CD4-positive, CD25-positive, alpha-beta regulatory T cell (primary cell): ENCODE measurements at regions not wholly inside any gene's neighbourhood (a gene's known extent, or its start where the extent isn't known, plus 50 kb on each side); places are given as distances from the start of the nearest gene placed in this dataset.

Experiments used
- ATAC-seq, 2 donors: fragments of 150-1000 bp; cut with Tn5 transposase; one replicate each; pipeline ENCODE4 v1.10.0; 2021; ENCODE audit warnings: low read depth in 2 of 2, moderate number of reproducible peaks in 2 of 2, moderate library complexity in 1 of 2
- DNase-seq, 3 donors: peaks; one replicate each; pipeline versions ENCODE4 v3.0.0 to v3.0.0-alpha.2; 2012 to 2022; ENCODE audit warnings: mixed read lengths in 1 of 3
- H3K27ac ChIP-seq: one replicate; pipeline ENCODE4 v1.7.0; 2013; ENCODE audit warnings: mild to moderate bottlenecking, low read length; ENCODE audit not compliant: insufficient read depth, poor library complexity, severe bottlenecking
- H3K27me3 ChIP-seq: one replicate; pipeline ENCODE4 v1.7.0; 2013; ENCODE audit warnings: low read length; ENCODE audit not compliant: control insufficient read depth, insufficient read depth
- H3K36me3 ChIP-seq: one replicate; pipeline ENCODE4 v1.7.0; 2013; ENCODE audit warnings: mild to moderate bottlenecking, low read length, moderate library complexity; ENCODE audit not compliant: control insufficient read depth, insufficient read depth
- H3K4me1 ChIP-seq: 2 replicates; pipeline ENCODE4 v1.7.0; 2013; ENCODE audit warnings: mild to moderate bottlenecking, low read length; ENCODE audit not compliant: insufficient read depth, control insufficient read depth, poor library complexity, severe bottlenecking
- H3K4me3 ChIP-seq: one replicate; pipeline ENCODE4 v1.7.0; 2013; ENCODE audit warnings: low read depth, mild to moderate bottlenecking, low read length, moderate library complexity
- H3K9me3 ChIP-seq, 2 experiments: 1 replicate in 1 of 2; 2 replicates in 1 of 2; pipeline ENCODE4 v1.7.0; 2013; ENCODE audit warnings: low read length in 2 of 2, mild to moderate bottlenecking in 1 of 2, moderate library complexity in 1 of 2; ENCODE audit not compliant: control insufficient read depth in 2 of 2
- H3K27ac Mint-ChIP-seq, 3 donors: one replicate each; pipeline ENCODE4 v1.8.0; 2020 to 2022; ENCODE audit warnings: mild to moderate bottlenecking in 3 of 3, mixed read lengths in 3 of 3, moderate library complexity in 2 of 3
- H3K27me3 Mint-ChIP-seq: one replicate; pipeline ENCODE4 v1.8.0; 2022; ENCODE audit warnings: mild to moderate bottlenecking, mixed read lengths
- H3K36me3 Mint-ChIP-seq: one replicate; pipeline ENCODE4 v1.8.0; 2020; ENCODE audit warnings: mixed read lengths
- H3K4me1 Mint-ChIP-seq, 4 donors: one replicate each; pipeline ENCODE4 v1.8.0; 2020 to 2022; ENCODE audit warnings: mixed read lengths in 4 of 4, mild to moderate bottlenecking in 1 of 4
- H3K4me3 Mint-ChIP-seq, 4 donors: one replicate each; pipeline ENCODE4 v1.8.0; 2020 to 2022; ENCODE audit warnings: mild to moderate bottlenecking in 4 of 4, mixed read lengths in 4 of 4, moderate library complexity in 3 of 4
- H3K9me3 Mint-ChIP-seq, 7 donors: one replicate each; pipeline ENCODE4 v1.8.0; 2020 to 2022; ENCODE audit warnings: mixed read lengths in 7 of 7, mild to moderate bottlenecking in 3 of 7, moderate library complexity in 2 of 7

- peaks cover 44% of the 10 kb centered on the region for H3K27me3 Mint-ChIP-seq
- no peaks in the 10 kb centered on the region for H3K4me1 ChIP-seq
- H3K4me3 Mint-ChIP-seq, result no peak overlapping the region
- no peaks in the 10 kb centered on the region for H3K36me3 Mint-ChIP-seq
- H3K9me3 ChIP-seq, result no peaks in the 10 kb centered on the region
- peaks cover 0 to 14% (median 5%) of the 10 kb centered on the region in 7 donors for H3K9me3 Mint-ChIP-seq
- DNase-seq (no peak), ATAC-seq (no peak)
- H3K36me3 ChIP-seq, result no peaks in the 10 kb centered on the region
- H3K4me3 ChIP-seq, result no peak overlapping the region
- H3K27ac ChIP-seq, result no peak overlapping the region
- peaks cover 0 to 4% (median under 1%) of the 10 kb centered on the region in 4 donors for H3K4me1 Mint-ChIP-seq
- H3K27me3 ChIP-seq, result peaks cover 10% of the 10 kb centered on the region
- H3K27ac Mint-ChIP-seq, result no peak overlapping the region
Observed at GRCh38 chr7:127530148-127530547, 55.2 kb downstream of the GCC1 start.

DNA sequence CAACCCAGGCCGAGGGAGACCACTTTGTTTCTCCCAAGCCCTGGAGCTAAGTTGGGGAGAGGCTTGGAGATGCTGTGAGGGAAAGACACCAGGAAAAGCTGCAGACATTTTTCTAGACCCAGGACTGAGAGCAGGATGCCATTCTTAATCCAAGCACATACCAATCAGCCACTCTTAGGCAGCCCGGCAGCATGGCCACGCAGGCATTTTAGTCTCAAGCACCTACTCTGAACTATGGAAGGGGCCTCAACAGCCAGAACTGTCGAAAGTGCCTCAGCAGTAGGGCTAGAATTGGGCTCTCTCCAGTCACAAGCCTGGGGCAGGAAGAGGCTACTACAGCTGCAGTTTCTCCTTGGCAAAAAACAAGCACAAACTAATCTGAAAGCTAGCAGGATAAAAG is 57.8 kb downstream of the GCC1 start:
- H3K36me3 Mint-ChIP-seq, result no peaks in the 10 kb centered on the region
- no peak overlapping the region for H3K27ac ChIP-seq
- H3K27me3 ChIP-seq, result peaks cover 9% of the 10 kb centered on the region
- peaks cover 52% of the 10 kb centered on the region for H3K27me3 Mint-ChIP-seq
- H3K4me1 Mint-ChIP-seq, result peaks cover 0 to 4% (median under 1%) of the 10 kb centered on the region in 4 donors
- no peak for ATAC-seq
- no peak for DNase-seq
- H3K9me3 ChIP-seq, result no peaks in the 10 kb centered on the region
- no peaks in the 10 kb centered on the region for H3K4me1 ChIP-seq
- peaks cover 0 to 14% (median 5%) of the 10 kb centered on the region in 7 donors for H3K9me3 Mint-ChIP-seq
- H3K27ac Mint-ChIP-seq, result no peak overlapping the region
- no peaks in the 10 kb centered on the region for H3K36me3 ChIP-seq
- no peak overlapping the region for H3K4me3 ChIP-seq
- H3K4me3 Mint-ChIP-seq, result peak overlapping the region in 1 of 4 donors; percentile 43

GRCh38 chr7:127525866-127526480 is 59.4 kb downstream of the GCC1 start:
- no peak overlapping the region for H3K27ac ChIP-seq
- no peaks in the 10 kb centered on the region for H3K36me3 ChIP-seq
- DNase-seq, result no peak
- H3K4me3 ChIP-seq, result no peak overlapping the region
- peaks cover 52% of the 10 kb centered on the region for H3K27me3 Mint-ChIP-seq
- ATAC-seq, result no peak
- peaks cover 5% of the 10 kb centered on the region for H3K36me3 Mint-ChIP-seq
- no peak overlapping the region for H3K27ac Mint-ChIP-seq
- no peaks in the 10 kb centered on the region for H3K4me1 Mint-ChIP-seq
- H3K4me3 Mint-ChIP-seq, result no peak overlapping the region
- H3K9me3 Mint-ChIP-seq, result peaks cover 0 to 17% (median 7%) of the 10 kb centered on the region in 7 donors
- H3K27me3 ChIP-seq, result peaks cover 13% of the 10 kb centered on the region
- no peaks in the 10 kb centered on the region for H3K9me3 ChIP-seq
- no peaks in the 10 kb centered on the region for H3K4me1 ChIP-seq

- H3K9me3 ChIP-seq, result no peaks in the 10 kb centered on the region
- H3K27ac Mint-ChIP-seq, result no peak overlapping the region
- H3K4me1 ChIP-seq, result no peaks in the 10 kb centered on the region
- ATAC-seq (no peak), DNase-seq (no peak)
- no peak overlapping the region for H3K4me3 ChIP-seq
- H3K27me3 Mint-ChIP-seq, result peaks cover 12% of the 10 kb centered on the region
- peaks cover 2% of the 10 kb centered on the region for H3K27me3 ChIP-seq
- peaks cover 1% of the 10 kb centered on the region for H3K36me3 Mint-ChIP-seq
- no peaks in the 10 kb centered on the region for H3K4me1 Mint-ChIP-seq
- H3K36me3 ChIP-seq, result no peaks in the 10 kb centered on the region
- no peak overlapping the region for H3K27ac ChIP-seq
- peaks cover 0 to 3% (median 2%) of the 10 kb centered on the region in 7 donors for H3K9me3 Mint-ChIP-seq
- no peak overlapping the region for H3K4me3 Mint-ChIP-seq
Observed at GRCh38 chr7:127516320-127516719, 69.1 kb downstream of the GCC1 start.

DNA sequence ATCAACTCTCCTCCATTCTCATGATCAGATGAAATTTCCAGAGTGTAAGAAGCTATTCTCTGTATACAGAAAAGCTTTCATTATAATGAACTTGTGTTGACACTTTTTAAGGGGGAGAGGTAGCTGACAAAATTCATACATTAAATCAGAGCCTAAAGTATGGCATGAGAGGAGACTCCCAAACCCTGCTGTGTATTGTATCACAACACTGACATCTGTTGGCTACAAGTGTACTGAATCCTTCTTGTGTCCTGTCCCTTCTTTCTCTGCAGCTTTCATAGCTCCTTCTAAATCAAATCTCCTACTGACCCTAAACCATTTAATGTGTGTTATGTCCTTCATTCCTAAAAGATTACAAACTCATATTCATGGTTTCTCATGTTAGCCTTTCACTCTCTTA is 70.9 kb downstream of the GCC1 start:
- Histone ChIP-seq H3K36me3 (no peaks in the 10 kb centered on the region), H3K4me3 (no peak overlapping the region), H3K9me3 (no peaks in the 10 kb centered on the region), H3K4me1 (no peaks in the 10 kb centered on the region), H3K27ac (no peak overlapping the region), H3K27me3 (peaks cover 3% of the 10 kb centered on the region)
- H3K4me1 Mint-ChIP-seq, result no peaks in the 10 kb centered on the region
- DNase-seq (peak in 2 of 3 donors; percentile 44 to 56), ATAC-seq (peak; percentile 53)
- no peaks in the 10 kb centered on the region for H3K36me3 Mint-ChIP-seq
- no peak overlapping the region for H3K4me3 Mint-ChIP-seq
- H3K27me3 Mint-ChIP-seq, result peaks cover 17% of the 10 kb centered on the region
- H3K27ac Mint-ChIP-seq, result no peak overlapping the region
- peaks cover 0 to 2% (median 0%) of the 10 kb centered on the region in 7 donors for H3K9me3 Mint-ChIP-seq

GRCh38 chr7:127513311-127513710 is 72.1 kb downstream of the GCC1 start:
- Mint-ChIP-seq H3K9me3 (peaks cover 0 to 2% (median 0%) of the 10 kb centered on the region in 7 donors), H3K36me3 (no peaks in the 10 kb centered on the region), H3K4me1 (no peaks in the 10 kb centered on the region), H3K4me3 (no peak overlapping the region), H3K27me3 (peaks cover 26% of the 10 kb centered on the region), H3K27ac (no peak overlapping the region)
- no peaks in the 10 kb centered on the region for H3K4me1 ChIP-seq
- H3K9me3 ChIP-seq, result no peaks in the 10 kb centered on the region
- no peaks in the 10 kb centered on the region for H3K36me3 ChIP-seq
- no peak overlapping the region for H3K4me3 ChIP-seq
- H3K27ac ChIP-seq, result no peak overlapping the region
- no peak for DNase-seq
- no peak for ATAC-seq
- H3K27me3 ChIP-seq, result peaks cover 7% of the 10 kb centered on the region

GRCh38 chr7:127512663-127513062 is 72.7 kb downstream of the GCC1 start:
- no peaks in the 10 kb centered on the region for H3K9me3 ChIP-seq
- peaks cover 0 to 2% (median 0%) of the 10 kb centered on the region in 7 donors for H3K9me3 Mint-ChIP-seq
- H3K4me1 ChIP-seq, result no peaks in the 10 kb centered on the region
- no peak overlapping the region for H3K4me3 Mint-ChIP-seq
- peaks cover 11% of the 10 kb centered on the region for H3K27me3 ChIP-seq
- DNase-seq (no peak), ATAC-seq (no peak)
- peaks cover 33% of the 10 kb centered on the region for H3K27me3 Mint-ChIP-seq
- no peaks in the 10 kb centered on the region for H3K36me3 ChIP-seq
- H3K27ac ChIP-seq, result no peak overlapping the region
- no peak overlapping the region for H3K4me3 ChIP-seq
- H3K4me1 Mint-ChIP-seq, result no peaks in the 10 kb centered on the region
- peak overlapping the region in 1 of 3 donors; percentile 6 for H3K27ac Mint-ChIP-seq
- H3K36me3 Mint-ChIP-seq, result no peaks in the 10 kb centered on the region

- ATAC-seq (no peak), DNase-seq (peak in 1 of 3 donors; percentile 29)
- no peaks in the 10 kb centered on the region for H3K36me3 ChIP-seq
- peaks cover 40% of the 10 kb centered on the region for H3K27me3 Mint-ChIP-seq
- no peak overlapping the region for H3K27ac Mint-ChIP-seq
- peaks cover 20% of the 10 kb centered on the region for H3K27me3 ChIP-seq
- H3K4me3 Mint-ChIP-seq, result no peak overlapping the region
- no peaks in the 10 kb centered on the region for H3K9me3 ChIP-seq
- no peak overlapping the region for H3K4me3 ChIP-seq
- H3K36me3 Mint-ChIP-seq, result no peaks in the 10 kb centered on the region
- no peaks in the 10 kb centered on the region for H3K4me1 ChIP-seq
- H3K4me1 Mint-ChIP-seq, result no peaks in the 10 kb centered on the region
- H3K9me3 Mint-ChIP-seq, result peaks cover 0 to 4% (median 0%) of the 10 kb centered on the region in 7 donors
- no peak overlapping the region for H3K27ac ChIP-seq
Observed at GRCh38 chr7:127504715-127505114, 80.7 kb downstream of the GCC1 start.
